ENCODE measurements at regions not wholly inside any gene's neighbourhood (a gene's known extent, or its start where the extent isn't known, plus 50 kb on each side); places are given as distances from the start of the nearest gene placed in this dataset.

- TF ChIP-seq CTCF (conservative IDR thresholded peaks at IDR 0.05 in 1 of 2, IDR thresholded peaks at IDR 0.05 in 1 of 2; ENCODE audit: extremely low read depth in 1 of 2, insufficient read depth in 1 of 2, low read depth in 1 of 2, low read length in 2 of 2), result no peak
- no peak for TF ChIP-seq EZH2 (IDR thresholded peaks at IDR 0.05; ENCODE audit: borderline replicate concordance, low read length)
Measured at GRCh38 chr6:118724211-118724610, 72.8 kb upstream of the CEP85L start.

Data from mammary epithelial cell (primary cell).